ENCODE measurements at regions not wholly inside any gene's neighbourhood (a gene's known extent, or its start where the extent isn't known, plus 50 kb on each side); places are given as distances from the start of the nearest gene placed in this dataset.

- intact Hi-C loops (cut with DNase I): no loop called here
- no peak for DNase-seq
- Histone ChIP-seq H3K27me3 (ENCODE audit: low read depth) (no peaks in the 10 kb centered on the region), H3K9me3 (peaks cover 7% of the 10 kb centered on the region), H3K4me1 (no peaks in the 10 kb centered on the region), H3K4me3 (no peak overlapping the region), H3K36me3 (no peaks in the 10 kb centered on the region), H3K27ac (no peak overlapping the region)
- ATAC-seq: no peak
- TF ChIP-seq, protein P1, sequence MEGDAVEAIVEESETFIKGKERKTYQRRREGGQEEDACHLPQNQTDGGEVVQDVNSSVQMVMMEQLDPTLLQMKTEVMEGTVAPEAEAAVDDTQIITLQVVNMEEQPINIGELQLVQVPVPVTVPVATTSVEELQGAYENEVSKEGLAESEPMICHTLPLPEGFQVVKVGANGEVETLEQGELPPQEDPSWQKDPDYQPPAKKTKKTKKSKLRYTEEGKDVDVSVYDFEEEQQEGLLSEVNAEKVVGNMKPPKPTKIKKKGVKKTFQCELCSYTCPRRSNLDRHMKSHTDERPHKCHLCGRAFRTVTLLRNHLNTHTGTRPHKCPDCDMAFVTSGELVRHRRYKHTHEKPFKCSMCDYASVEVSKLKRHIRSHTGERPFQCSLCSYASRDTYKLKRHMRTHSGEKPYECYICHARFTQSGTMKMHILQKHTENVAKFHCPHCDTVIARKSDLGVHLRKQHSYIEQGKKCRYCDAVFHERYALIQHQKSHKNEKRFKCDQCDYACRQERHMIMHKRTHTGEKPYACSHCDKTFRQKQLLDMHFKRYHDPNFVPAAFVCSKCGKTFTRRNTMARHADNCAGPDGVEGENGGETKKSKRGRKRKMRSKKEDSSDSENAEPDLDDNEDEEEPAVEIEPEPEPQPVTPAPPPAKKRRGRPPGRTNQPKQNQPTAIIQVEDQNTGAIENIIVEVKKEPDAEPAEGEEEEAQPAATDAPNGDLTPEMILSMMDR (IDR thresholded peaks at IDR 0.05): no peak
Measured at GRCh38 chr1:82245345-82246014, 444.7 kb downstream of the ADGRL2 start.

DNA sequence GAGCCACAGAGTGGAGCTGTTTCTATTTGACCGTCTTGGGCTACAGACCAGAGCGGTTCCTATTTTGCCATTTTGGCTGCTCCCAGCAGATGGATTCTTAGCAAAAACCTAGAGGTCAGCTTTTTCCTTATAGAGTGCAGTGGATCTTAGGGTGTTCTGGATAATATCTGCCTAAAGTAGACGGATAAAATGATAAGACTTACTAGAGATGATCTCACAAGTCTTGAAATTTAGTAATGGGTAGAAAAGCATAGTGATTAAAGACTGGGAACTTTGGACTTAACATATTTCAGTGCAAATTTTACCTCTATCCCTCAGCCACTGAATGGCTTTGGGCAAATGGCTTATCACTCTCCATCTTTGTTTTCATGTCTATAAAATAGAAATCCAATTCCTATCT is 439.8 kb downstream of the ADGRL2 start:
- intact Hi-C loops (cut with DNase I): no loop called here
- Histone ChIP-seq H3K36me3 (no peaks in the 10 kb centered on the region), H3K4me3 (no peak overlapping the region), H3K9me3 (peaks cover 7% of the 10 kb centered on the region), H3K4me1 (no peaks in the 10 kb centered on the region), H3K27ac (no peak overlapping the region), H3K27me3 (ENCODE audit: low read depth) (no peaks in the 10 kb centered on the region)
- DNase-seq (no peak), ATAC-seq (no peak)
- TF ChIP-seq, protein P1 (IDR thresholded peaks at IDR 0.05): no peak

- Histone ChIP-seq H3K9me3 (peaks cover 7% of the 10 kb centered on the region), H3K27me3 (ENCODE audit: low read depth) (no peaks in the 10 kb centered on the region), H3K4me3 (no peak overlapping the region), H3K4me1 (peaks cover 24% of the 10 kb centered on the region), H3K36me3 (no peaks in the 10 kb centered on the region), H3K27ac (no peak overlapping the region)
- ATAC-seq (no peak), DNase-seq (no peak)
- intact Hi-C loops (cut with DNase I): no loop called here
- TF ChIP-seq, protein P1 (IDR thresholded peaks at IDR 0.05): no peak
Measured at GRCh38 chr1:82230667-82231066, 429.9 kb downstream of the ADGRL2 start.

GRCh38 chr1:82227306-82228095 is 426.8 kb downstream of the ADGRL2 start:
- Histone ChIP-seq H3K36me3 (no peaks in the 10 kb centered on the region), H3K9me3 (no peaks in the 10 kb centered on the region), H3K27me3 (ENCODE audit: low read depth) (no peaks in the 10 kb centered on the region), H3K27ac (no peak overlapping the region), H3K4me1 (peaks cover 32% of the 10 kb centered on the region), H3K4me3 (no peak overlapping the region)
- DNase-seq: no peak
- no peak for ATAC-seq
- TF ChIP-seq, protein P1 (IDR thresholded peaks at IDR 0.05): no peak
- intact Hi-C loops (cut with DNase I): no loop called here

DNA sequence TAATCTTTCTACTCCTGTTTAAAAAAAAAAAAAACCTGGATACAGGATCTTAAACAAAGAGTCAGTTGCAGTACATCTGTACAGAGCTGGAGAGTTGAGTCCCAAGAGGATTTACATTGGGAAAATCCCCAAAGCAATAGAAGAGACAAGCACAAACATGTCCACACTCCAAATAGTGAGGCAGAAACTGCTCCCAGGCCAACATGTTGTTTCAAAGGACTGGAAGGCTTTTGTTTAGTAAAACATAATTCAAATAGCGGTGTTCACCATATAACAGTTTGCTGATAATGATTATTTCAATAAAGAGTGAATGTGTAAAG is 425.4 kb downstream of the ADGRL2 start:
- no peak overlapping the region for H3K27ac ChIP-seq
- no peak overlapping the region for H3K4me3 ChIP-seq
- ATAC-seq: no peak
- H3K9me3 ChIP-seq: no peaks in the 10 kb centered on the region
- no peaks in the 10 kb centered on the region for H3K36me3 ChIP-seq
- H3K4me1 ChIP-seq: peaks cover 32% of the 10 kb centered on the region
- TF ChIP-seq, protein P1 (IDR thresholded peaks at IDR 0.05): no peak
- intact Hi-C loops (cut with DNase I): no loop called here
- DNase-seq: no peak
- no peaks in the 10 kb centered on the region for H3K27me3 ChIP-seq (ENCODE audit: low read depth)
